ENCODE measurements at regions not wholly inside any gene's neighbourhood (a gene's known extent, or its start where the extent isn't known, plus 50 kb on each side); places are given as distances from the start of the nearest gene placed in this dataset.

- H3K4me3 ChIP-seq (ENCODE audit: low read length in 3 of 3), result no peak overlapping the region
- no peaks in the 10 kb centered on the region for H3K27me3 ChIP-seq (ENCODE audit: control insufficient read depth, insufficient read depth, low read length)
- peak in 1 of 5 donors; percentile 2 for DNase-seq
- intact Hi-C loops (cut with DNase I), result no loop called here
- H3K36me3 ChIP-seq (ENCODE audit: control insufficient read depth in 2 of 3, insufficient read depth in 3 of 3, low read length in 3 of 3), result no peaks in the 10 kb centered on the region
- TF ChIP-seq CTCF (IDR thresholded peaks at IDR 0.05; ENCODE audit: borderline replicate concordance, extremely low read depth, insufficient read depth), result no peak
- no peak for FAIRE-seq
- H3K9ac ChIP-seq (ENCODE audit: low read length in 3 of 3), result no peak overlapping the region
- no peak overlapping the region for H3K27ac ChIP-seq (ENCODE audit: low read depth in 2 of 2, low read length in 2 of 2)
- H3K4me1 ChIP-seq (ENCODE audit: control insufficient read depth in 2 of 3, insufficient read depth in 2 of 3, low read depth in 1 of 3, low read length in 3 of 3), result no peaks in the 10 kb centered on the region
- no peaks in the 10 kb centered on the region for H3K9me3 ChIP-seq (ENCODE audit: control insufficient read depth in 2 of 3, insufficient read depth in 1 of 3, low read length in 3 of 3)
These were observed 256.7 kb upstream of the SETBP1 start for GRCh38 chr18:44423814-44424644.

DNA sequence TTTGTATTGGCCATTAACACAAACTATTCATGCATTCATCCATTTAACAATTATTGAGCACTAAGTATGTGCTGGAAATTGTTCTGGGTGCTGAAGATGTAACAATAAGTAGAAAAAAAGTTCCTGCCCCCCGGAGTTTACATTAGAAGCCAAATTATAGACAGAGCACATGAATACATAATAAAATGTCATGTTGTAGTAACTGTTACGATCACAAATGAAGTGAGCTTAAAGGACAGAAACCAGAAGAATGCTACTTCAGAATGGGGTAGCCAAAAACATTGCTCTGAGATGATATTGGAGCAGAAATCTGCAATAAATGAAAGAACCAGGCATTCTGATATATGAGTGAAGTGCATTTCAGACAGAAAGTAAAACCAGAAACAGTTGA is 256.0 kb upstream of the SETBP1 start:
- no peak for TF ChIP-seq CTCF (IDR thresholded peaks at IDR 0.05; ENCODE audit: borderline replicate concordance, extremely low read depth, insufficient read depth)
- Histone ChIP-seq H3K9me3 (ENCODE audit: control insufficient read depth in 2 of 3, insufficient read depth in 1 of 3, low read length in 3 of 3) (no peaks in the 10 kb centered on the region), H3K27ac (ENCODE audit: low read depth in 2 of 2, low read length in 2 of 2) (no peak overlapping the region), H3K4me1 (ENCODE audit: control insufficient read depth in 2 of 3, insufficient read depth in 2 of 3, low read depth in 1 of 3, low read length in 3 of 3) (no peaks in the 10 kb centered on the region), H3K9ac (ENCODE audit: low read length in 3 of 3) (no peak overlapping the region), H3K27me3 (ENCODE audit: control insufficient read depth, insufficient read depth, low read length) (no peaks in the 10 kb centered on the region), H3K4me3 (ENCODE audit: low read length in 3 of 3) (no peak overlapping the region), H3K36me3 (ENCODE audit: control insufficient read depth in 2 of 3, insufficient read depth in 3 of 3, low read length in 3 of 3) (no peaks in the 10 kb centered on the region)
- DNase-seq, result no peak
- intact Hi-C loops (cut with DNase I), result no loop called here
- no peak for FAIRE-seq

DNA sequence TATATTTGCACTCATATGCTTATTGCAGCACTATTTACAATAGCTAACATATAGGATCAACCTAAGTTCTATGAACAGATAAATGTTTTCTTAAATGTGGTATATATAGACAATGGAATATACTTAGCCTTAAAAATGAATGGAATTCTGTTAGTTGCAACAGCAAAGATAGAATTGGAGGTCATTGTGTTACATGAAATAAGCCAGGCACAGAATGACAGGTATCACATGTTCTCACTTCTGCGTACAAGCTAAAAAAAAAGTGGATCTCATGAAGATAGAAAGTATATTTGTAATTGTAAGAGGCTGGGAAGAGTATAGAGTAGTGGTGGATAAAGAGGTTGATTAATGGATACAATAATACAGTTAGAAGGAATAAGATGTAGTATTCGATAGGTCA is 255.5 kb upstream of the SETBP1 start:
- H3K9ac ChIP-seq (ENCODE audit: low read length in 3 of 3), result no peak overlapping the region
- intact Hi-C loops (cut with DNase I), result no loop called here
- H3K27me3 ChIP-seq (ENCODE audit: control insufficient read depth, insufficient read depth, low read length), result no peaks in the 10 kb centered on the region
- DNase-seq, result no peak
- H3K4me3 ChIP-seq (ENCODE audit: low read length in 3 of 3), result no peak overlapping the region
- TF ChIP-seq CTCF (IDR thresholded peaks at IDR 0.05; ENCODE audit: borderline replicate concordance, extremely low read depth, insufficient read depth), result no peak
- H3K36me3 ChIP-seq (ENCODE audit: control insufficient read depth in 2 of 3, insufficient read depth in 3 of 3, low read length in 3 of 3), result no peaks in the 10 kb centered on the region
- H3K4me1 ChIP-seq (ENCODE audit: control insufficient read depth in 2 of 3, insufficient read depth in 2 of 3, low read depth in 1 of 3, low read length in 3 of 3), result no peaks in the 10 kb centered on the region
- no peak for FAIRE-seq
- no peak overlapping the region for H3K27ac ChIP-seq (ENCODE audit: low read depth in 2 of 2, low read length in 2 of 2)
- no peaks in the 10 kb centered on the region for H3K9me3 ChIP-seq (ENCODE audit: control insufficient read depth in 2 of 3, insufficient read depth in 1 of 3, low read length in 3 of 3)

Measured in kidney (tissue), 13 donors.